Osteoblast (primary cell): ENCODE measurements at regions not wholly inside any gene's neighbourhood (a gene's known extent, or its start where the extent isn't known, plus 50 kb on each side); places are given as distances from the start of the nearest gene placed in this dataset.
"Not testable (repeated sequence)": the region's sequence is repeated elsewhere in the genome, so short reads cannot be mapped to it uniquely, and the experiment has no call there.

Experiments
- DNase-seq: peaks from one replicate; pipeline ENCODE4 v3.0.0; 2011; ENCODE audit warnings: low spot score, mixed read lengths; ENCODE audit not compliant: insufficient read length; ENCODE audit errors: missing footprints
- H2AFZ ChIP-seq: 2 replicates; pipeline ENCODE4 v1.6.0; 2011; ENCODE audit warnings: mild to moderate bottlenecking, low read length
- H3K27ac ChIP-seq: 2 replicates; pipeline ENCODE4 v1.5.1; 2011; ENCODE audit warnings: mild to moderate bottlenecking, low read depth, low read length, moderate library complexity
- H3K27me3 ChIP-seq: 2 replicates; pipeline ENCODE4 v1.6.0; 2012; ENCODE audit warnings: mild to moderate bottlenecking, control low read depth, inconsistent platforms, low read length, moderate library complexity; ENCODE audit not compliant: insufficient read depth
- H3K36me3 ChIP-seq: 2 replicates; pipeline ENCODE4 v1.5.1; 2011; ENCODE audit warnings: mild to moderate bottlenecking, low read length, control low read depth, moderate library complexity; ENCODE audit not compliant: insufficient read depth
- H3K4me1 ChIP-seq: 2 replicates; pipeline ENCODE4 v1.5.1; 2011; ENCODE audit warnings: mild to moderate bottlenecking, low read length, control low read depth, moderate library complexity; ENCODE audit not compliant: insufficient read depth
- H3K4me2 ChIP-seq: 2 replicates; pipeline ENCODE4 v1.6.0; 2011; ENCODE audit warnings: mild to moderate bottlenecking, low read length; ENCODE audit not compliant: insufficient read depth
- H3K4me3 ChIP-seq: fragments of 200-600 bp; sonication (generic); 3 replicates; pipeline ENCODE4 v1.5.1; 2012; ENCODE audit warnings: mild to moderate bottlenecking, low read length, inconsistent platforms; ENCODE audit not compliant: insufficient read depth
- H3K79me2 ChIP-seq: 2 replicates; pipeline ENCODE4 v1.6.0; 2012; ENCODE audit warnings: mild to moderate bottlenecking, low read length, control low read depth, inconsistent platforms; ENCODE audit not compliant: insufficient read depth
- H3K9me3 ChIP-seq: 2 replicates; pipeline ENCODE4 v1.5.1; 2011; ENCODE audit warnings: low read depth, low read length, control low read depth
- H4K20me1 ChIP-seq: 2 replicates; pipeline ENCODE4 v1.6.0; 2012; ENCODE audit warnings: mild to moderate bottlenecking, low read length, control low read depth; ENCODE audit not compliant: insufficient read depth
- TF ChIP-seq, protein P1 (sequence below): IDR thresholded peaks from 2 replicates; pipeline ENCODE4 v1.5.1; 2011; ENCODE audit warnings: mild to moderate bottlenecking, low read depth, low read length, moderate library complexity; ENCODE audit errors: extremely low read depth

DNA sequence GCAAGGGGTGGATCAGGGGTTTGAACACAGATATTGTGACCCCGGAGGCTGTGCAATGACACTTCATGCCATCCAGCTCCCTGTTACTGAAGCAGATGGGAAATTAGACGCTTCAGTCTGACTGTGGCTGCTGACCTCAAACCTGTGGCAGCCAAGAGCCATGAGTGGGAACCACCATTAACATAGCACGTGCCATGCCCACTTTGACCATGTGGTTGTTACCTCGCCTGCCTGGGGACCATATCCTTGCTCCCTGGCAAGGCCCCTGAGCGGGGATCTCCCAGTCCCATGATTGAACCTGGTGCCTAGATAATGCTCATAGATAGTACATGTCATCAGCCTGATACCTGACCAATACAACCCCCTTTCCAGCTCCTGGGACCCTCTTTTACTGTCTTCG is 68.9 kb downstream of the CYP26B1 start:
- Histone ChIP-seq H3K27ac (no peak overlapping the region), H3K79me2 (no peaks in the 10 kb centered on the region), H3K4me3 (no peak overlapping the region), H3K27me3 (no peaks in the 10 kb centered on the region), H3K36me3 (no peaks in the 10 kb centered on the region), H4K20me1 (no peaks in the 10 kb centered on the region), H2AFZ (no peak overlapping the region), H3K9me3 (no peaks in the 10 kb centered on the region), H3K4me2 (no peak overlapping the region), H3K4me1 (peaks cover 8% of the 10 kb centered on the region)
- no peak for DNase-seq
- TF ChIP-seq, protein P1, sequence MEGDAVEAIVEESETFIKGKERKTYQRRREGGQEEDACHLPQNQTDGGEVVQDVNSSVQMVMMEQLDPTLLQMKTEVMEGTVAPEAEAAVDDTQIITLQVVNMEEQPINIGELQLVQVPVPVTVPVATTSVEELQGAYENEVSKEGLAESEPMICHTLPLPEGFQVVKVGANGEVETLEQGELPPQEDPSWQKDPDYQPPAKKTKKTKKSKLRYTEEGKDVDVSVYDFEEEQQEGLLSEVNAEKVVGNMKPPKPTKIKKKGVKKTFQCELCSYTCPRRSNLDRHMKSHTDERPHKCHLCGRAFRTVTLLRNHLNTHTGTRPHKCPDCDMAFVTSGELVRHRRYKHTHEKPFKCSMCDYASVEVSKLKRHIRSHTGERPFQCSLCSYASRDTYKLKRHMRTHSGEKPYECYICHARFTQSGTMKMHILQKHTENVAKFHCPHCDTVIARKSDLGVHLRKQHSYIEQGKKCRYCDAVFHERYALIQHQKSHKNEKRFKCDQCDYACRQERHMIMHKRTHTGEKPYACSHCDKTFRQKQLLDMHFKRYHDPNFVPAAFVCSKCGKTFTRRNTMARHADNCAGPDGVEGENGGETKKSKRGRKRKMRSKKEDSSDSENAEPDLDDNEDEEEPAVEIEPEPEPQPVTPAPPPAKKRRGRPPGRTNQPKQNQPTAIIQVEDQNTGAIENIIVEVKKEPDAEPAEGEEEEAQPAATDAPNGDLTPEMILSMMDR = no peak

- TF ChIP-seq, protein P1 = no peak
- Histone ChIP-seq H2AFZ (no peak overlapping the region), H3K27me3 (no peaks in the 10 kb centered on the region), H4K20me1 (no peaks in the 10 kb centered on the region), H3K4me1 (peaks cover 8% of the 10 kb centered on the region), H3K9me3 (no peaks in the 10 kb centered on the region), H3K4me3 (no peak overlapping the region), H3K4me2 (no peak overlapping the region), H3K36me3 (no peaks in the 10 kb centered on the region), H3K27ac (no peak overlapping the region), H3K79me2 (no peaks in the 10 kb centered on the region)
- no peak for DNase-seq
Observed at GRCh38 chr2:72077702-72078169, 69.9 kb downstream of the CYP26B1 start.

DNA sequence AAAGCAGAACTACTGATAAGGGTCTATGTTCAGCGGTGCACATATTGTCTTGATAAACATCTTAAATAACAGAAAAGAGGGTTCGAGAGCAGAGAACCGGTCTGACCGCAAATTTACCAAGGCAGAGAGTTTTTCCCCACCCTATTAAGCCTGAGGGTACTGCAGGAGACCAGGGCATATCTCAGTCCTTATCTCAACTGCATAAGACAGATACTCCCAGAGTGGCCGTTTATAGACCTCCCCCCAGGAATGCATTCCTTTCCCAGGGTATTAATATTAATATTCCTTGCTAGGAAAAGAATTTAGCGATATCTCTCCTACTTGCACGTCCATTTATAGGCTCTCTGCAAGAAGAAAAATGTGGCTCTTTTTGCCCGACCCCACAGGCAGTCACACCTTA is 74.3 kb downstream of the CYP26B1 start:
- H3K4me3 ChIP-seq, H3K36me3 ChIP-seq, H4K20me1 ChIP-seq, H3K4me2 ChIP-seq, H3K27ac ChIP-seq, DNase-seq, H3K9me3 ChIP-seq, H3K27me3 ChIP-seq, H2AFZ ChIP-seq, H3K79me2 ChIP-seq, H3K4me1 ChIP-seq: not testable (repeated sequence)

DNA sequence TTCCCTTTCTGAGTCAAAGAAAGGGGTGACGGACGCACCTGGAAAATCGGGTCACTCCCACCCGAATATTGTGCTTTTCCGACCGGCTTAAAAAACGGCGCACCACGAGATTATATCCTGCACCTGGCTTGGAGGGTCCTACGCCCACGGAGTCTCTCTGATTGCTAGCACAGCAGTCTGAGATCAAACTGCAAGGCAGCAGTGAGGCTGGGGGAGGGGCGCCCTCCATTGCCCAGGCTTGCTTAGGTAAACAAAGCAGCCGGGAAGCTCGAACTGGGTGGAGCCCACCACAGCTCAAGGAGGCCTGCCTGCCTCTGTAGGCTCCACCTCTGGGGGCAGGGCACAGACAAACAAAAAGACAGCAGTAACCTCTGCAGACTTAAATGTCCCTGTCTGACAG is 83.5 kb downstream of the CYP26B1 start:
- not testable (repeated sequence) for H4K20me1 ChIP-seq, H3K27me3 ChIP-seq, H3K79me2 ChIP-seq, H3K4me3 ChIP-seq, H3K27ac ChIP-seq, H3K36me3 ChIP-seq, H2AFZ ChIP-seq, DNase-seq, H3K4me1 ChIP-seq, H3K9me3 ChIP-seq, H3K4me2 ChIP-seq

- no peak overlapping the region for H2AFZ ChIP-seq
Observed at GRCh38 chr2:72062336-72062735, 85.3 kb downstream of the CYP26B1 start.

More at GRCh38 chr2:72062336-72062735, 85.3 kb downstream of the CYP26B1 start:
- Histone ChIP-seq H3K27me3 (peaks cover 7% of the 10 kb centered on the region), H4K20me1 (no peaks in the 10 kb centered on the region), H3K4me1 (no peaks in the 10 kb centered on the region), H3K36me3 (no peaks in the 10 kb centered on the region), H3K4me2 (no peak overlapping the region), H3K4me3 (no peak overlapping the region), H3K27ac (no peak overlapping the region), H3K79me2 (no peaks in the 10 kb centered on the region), H3K9me3 (no peaks in the 10 kb centered on the region)
- TF ChIP-seq, protein P1 = no peak
- DNase-seq = no peak
